Right lobe of liver (tissue), 6 donors: ENCODE measurements at regions not wholly inside any gene's neighbourhood (a gene's known extent, or its start where the extent isn't known, plus 50 kb on each side); places are given as distances from the start of the nearest gene placed in this dataset.

Experiments used
- ATAC-seq, 4 donors: fragments of 200-7000 bp; cut with Tn5 transposase; one replicate each; pipeline ENCODE4 v1.9.1; 2020; ENCODE audit warnings: mild to moderate bottlenecking in 4 of 4, moderate library complexity in 4 of 4
- DNase-seq, 3 donors: peaks; one replicate each; pipeline ENCODE4 v3.0.0-alpha.2; 2020
- H3K27ac ChIP-seq, 3 donors: fragments of 200-600 bp; one replicate each; pipeline ENCODE4 v1.8.0; 2022
- H3K27me3 ChIP-seq, 2 donors: fragments of 200-600 bp; one replicate each; pipeline ENCODE4 v1.8.0; 2022
- H3K36me3 ChIP-seq, 4 donors: fragments of 200-600 bp; sonication (generic) in 1 of 4; one replicate each; pipeline versions ENCODE4 v1.5.1 to v1.8.0; 2017 to 2022; ENCODE audit warnings: control low read depth in 1 of 4
- H3K4me1 ChIP-seq, 4 donors: fragments of 200-600 bp; sonication (generic) in 1 of 4; one replicate each; pipeline versions ENCODE4 v1.5.1 to v1.8.0; 2017 to 2022; ENCODE audit warnings: control low read depth in 1 of 4
- H3K4me3 ChIP-seq, 3 donors: fragments of 200-600 bp; one replicate each; pipeline ENCODE4 v1.8.0; 2022
- H3K9me3 ChIP-seq, 4 donors: fragments of 200-600 bp; sonication (generic) in 1 of 4; one replicate each; pipeline versions ENCODE4 v1.5.1 to v1.8.0; 2017 to 2022; ENCODE audit warnings: control low read depth in 1 of 4
- CTCF ChIP-seq, 4 donors: fragments of 200-600 bp in 3 of 4; fragments of 450-650 bp in 1 of 4; IDR thresholded peaks; one replicate each; pipeline versions ENCODE4 v1.5.1 to v1.8.0; 2016 to 2022; ENCODE audit warnings: antibody characterized with exemption in 4 of 4, mild to moderate bottlenecking in 2 of 4
- POLR2A ChIP-seq: fragments of 450-650 bp; IDR thresholded peaks from one replicate; pipeline ENCODE4 v1.6.1; 2017; ENCODE audit warnings: antibody characterized with exemption, mild to moderate bottlenecking
- WGBS: methylation state at CpG from one replicate; pipeline ENCODE4 v1.1.6; 2018; ENCODE audit warnings: low coverage, low lambda C conversion rate; ENCODE audit not compliant: insufficient coverage; ENCODE audit errors: missing lambda C conversion rate; 5-methylcytosine and 5-hydroxymethylcytosine counted together
- intact Hi-C, 2 donors: fragments of 100-400 bp; cut with DNase I; formaldehyde crosslinking; loops; one replicate each; pipeline versions ENCODE4 v1.11.2 to v1.14.1; 2022
- donor health status: DM: no; HTN: yes; CAD: no.
- donor health status: DM: no; HTN: no; CAD: no.
- donor health status: DM: no; HTN: no; CAD: no.
- donor health status: DM: no; HTN: yes; CAD: no.
- donor health status: DM: no; HTN: yes; CAD: no.

DNA sequence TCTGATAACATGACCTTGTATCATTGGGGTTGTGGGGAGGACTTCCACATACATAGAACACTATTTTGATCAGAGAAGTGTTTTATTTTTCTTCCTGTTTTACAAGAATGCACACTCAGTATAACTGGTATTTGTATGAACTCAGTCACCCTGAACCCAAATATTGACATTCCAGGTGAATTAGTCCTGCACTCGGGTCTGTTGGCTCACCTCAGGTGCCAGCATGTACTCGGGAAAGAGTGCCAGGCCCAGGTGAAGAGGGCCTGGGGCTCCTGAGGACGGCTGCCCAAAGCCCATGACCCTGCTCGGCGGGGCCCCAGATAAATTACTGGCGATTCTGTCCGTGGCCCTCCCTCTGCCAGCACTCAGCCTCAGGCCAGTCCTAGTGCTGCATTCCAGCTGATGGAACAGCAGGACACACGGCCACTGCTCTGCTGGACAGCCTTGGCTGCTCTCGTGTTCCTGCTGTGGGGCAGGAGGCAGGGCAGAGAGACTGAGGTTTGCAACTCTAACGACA, 75.4 kb upstream of the TMPRSS2 start:
- H3K4me1 ChIP-seq, result peaks cover 0 to 21% (median 6%) of the 10 kb centered on the region in 4 donors
- DNase-seq (peak; percentile 77 to 93 (median 91)), ATAC-seq (peak; percentile 89 to 94 (median 92))
- WGBS, result 0% methylated on average over 2 of the region's 10 CpGs
- H3K36me3 ChIP-seq, result no peaks in the 10 kb centered on the region
- peak overlapping the region; percentile 31 to 81 (median 78) for H3K27ac ChIP-seq
- no peaks in the 10 kb centered on the region for H3K27me3 ChIP-seq
- intact Hi-C loops, result no loop called here
- no peaks in the 10 kb centered on the region for H3K9me3 ChIP-seq
- TF ChIP-seq CTCF (IDR thresholded peaks at IDR 0.05), result no peak
- peak; percentile 45 for TF ChIP-seq POLR2A
- H3K4me3 ChIP-seq, result no peak overlapping the region

GRCh38 chr21:41582866-41583265, 74.9 kb upstream of the TMPRSS2 start:
- Histone ChIP-seq H3K4me1 (peaks cover 0 to 21% (median 6%) of the 10 kb centered on the region in 4 donors), H3K4me3 (no peak overlapping the region), H3K27ac (peak overlapping the region; percentile 31 to 81 (median 46)), H3K9me3 (peaks cover 0 to 2% (median 0%) of the 10 kb centered on the region in 4 donors), H3K36me3 (no peaks in the 10 kb centered on the region), H3K27me3 (no peaks in the 10 kb centered on the region)
- intact Hi-C loops, result no loop called here
- 38% methylated on average over 7 of the region's 7 CpGs for WGBS
- no peak for ATAC-seq
- no peak for TF ChIP-seq POLR2A
- no peak for TF ChIP-seq CTCF (IDR thresholded peaks at IDR 0.05)
- DNase-seq, result no peak

DNA sequence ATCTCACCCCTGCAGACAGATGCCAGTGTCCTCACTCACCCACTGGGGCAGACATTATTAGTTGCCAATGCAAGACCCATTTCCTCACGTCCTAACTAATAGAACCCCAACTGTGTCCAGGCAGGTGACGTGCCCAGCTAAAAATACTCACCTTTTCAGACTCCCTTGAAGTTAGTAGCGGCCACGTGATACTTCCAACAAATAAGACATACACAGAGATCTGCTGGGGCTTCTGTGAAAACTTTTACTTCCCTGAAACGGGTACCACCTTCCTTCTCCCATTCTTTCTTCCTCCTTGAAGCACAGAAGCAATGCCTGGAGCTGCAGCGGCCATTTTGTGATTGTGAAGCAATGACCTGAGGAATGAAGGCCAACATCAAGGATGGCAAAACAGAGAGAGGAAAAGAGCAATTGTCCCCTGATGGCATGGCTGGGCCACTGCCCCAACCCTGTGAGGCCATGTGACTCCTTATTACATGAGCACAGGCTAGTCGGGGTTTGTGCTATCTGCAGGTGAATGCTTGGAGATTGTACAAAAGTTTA, 74.4 kb upstream of the TMPRSS2 start:
- Histone ChIP-seq H3K9me3 (peaks cover 0 to 3% (median 0%) of the 10 kb centered on the region in 4 donors), H3K4me3 (no peak overlapping the region), H3K4me1 (peaks cover 0 to 21% (median 6%) of the 10 kb centered on the region in 4 donors), H3K27me3 (no peaks in the 10 kb centered on the region), H3K27ac (peak overlapping the region; percentile 31 to 81 (median 46)), H3K36me3 (no peaks in the 10 kb centered on the region)
- WGBS, result 80% methylated on average over 4 of the region's 7 CpGs
- no peak for ATAC-seq
- intact Hi-C loops, result no loop called here
- no peak for TF ChIP-seq POLR2A
- TF ChIP-seq CTCF (IDR thresholded peaks at IDR 0.05), result no peak
- DNase-seq, result no peak

- intact Hi-C loops, result no loop called here
- Histone ChIP-seq H3K36me3 (no peaks in the 10 kb centered on the region), H3K4me1 (peaks cover 0 to 22% (median 6%) of the 10 kb centered on the region in 4 donors), H3K27ac (no peak overlapping the region), H3K9me3 (peaks cover 0 to 3% (median 0%) of the 10 kb centered on the region in 4 donors), H3K27me3 (no peaks in the 10 kb centered on the region), H3K4me3 (no peak overlapping the region)
- DNase-seq, result no peak
- 93% methylated on average over 9 of the region's 16 CpGs for WGBS
- no peak for TF ChIP-seq POLR2A
- TF ChIP-seq CTCF (IDR thresholded peaks at IDR 0.05), result no peak
- no peak for ATAC-seq
Observed at GRCh38 chr21:41581592-41582228, 73.8 kb upstream of the TMPRSS2 start.
